Caco-2 (cell line): ENCODE measurements at regions not wholly inside any gene's neighbourhood (a gene's known extent, or its start where the extent isn't known, plus 50 kb on each side); places are given as distances from the start of the nearest gene placed in this dataset.

ENCODE experiments used
- BruUV-seq: library from RNA; stranded (reverse); fragments of 400-500 nt; replicated peaks from 2 replicates; lab custom pipeline; 2021; lab: Mats Ljungman, UMichigan
- CTCF ChIA-PET: fragments of 300-600 bp; sonication (Branson Sonifier 250); formaldehyde crosslinking; loops from one replicate; lab custom pipeline; 2022; ENCODE audit warnings: antibody characterized with exemption; lab: Charles Lee
- POLR2A ChIA-PET: fragments of 300-600 bp; sonication (Branson Sonifier 250); formaldehyde crosslinking; loops from one replicate; lab custom pipeline; 2022; ENCODE audit warnings: antibody characterized with exemption; lab: Charles Lee
- DNase-seq, 2 experiments: peaks; one replicate each; pipeline versions ENCODE4 v3.0.0 to v3.0.0-alpha.2; 2020 to 2022
- H3K27me3 ChIP-seq: replicated peaks from 2 replicates; pipeline ENCODE4 v1.6.0; 2011; ENCODE audit warnings: low read length; ENCODE audit not compliant: control insufficient read depth, insufficient read depth
- H3K36me3 ChIP-seq: 2 replicates; pipeline ENCODE4 v1.5.1; 2011; ENCODE audit warnings: low read length; ENCODE audit not compliant: control insufficient read depth, insufficient read depth
- H3K4me1 ChIP-seq: fragments of 250-450 bp; sonication (Bioruptor Pico); 2 replicates; pipeline ENCODE4 v1.5.1; 2020; ENCODE audit warnings: mild to moderate bottlenecking
- H3K4me3 ChIP-seq: 2 replicates; pipeline ENCODE4 v1.5.1; 2011; ENCODE audit warnings: low read depth, mild to moderate bottlenecking, control low read depth, low read length
- H3K9me3 ChIP-seq: fragments of 250-450 bp; sonication (Bioruptor Pico); 2 replicates; pipeline ENCODE4 v1.5.1; 2020; ENCODE audit warnings: mild to moderate bottlenecking, moderate library complexity
- H3K27ac Mint-ChIP-seq: one replicate; pipeline ENCODE4 v1.8.0; 2022; ENCODE audit warnings: mixed read lengths; ENCODE audit not compliant: unreplicated experiment
- H3K27me3 Mint-ChIP-seq: one replicate; pipeline ENCODE4 v1.8.0; 2022; ENCODE audit warnings: mixed read lengths; ENCODE audit not compliant: insufficient read depth, unreplicated experiment
- H3K36me3 Mint-ChIP-seq: one replicate; pipeline ENCODE4 v1.8.0; 2022; ENCODE audit warnings: mild to moderate bottlenecking, mixed read lengths; ENCODE audit not compliant: insufficient read depth, unreplicated experiment
- H3K4me1 Mint-ChIP-seq: one replicate; pipeline ENCODE4 v1.8.0; 2022; ENCODE audit warnings: low read depth, mixed read lengths; ENCODE audit not compliant: unreplicated experiment
- H3K4me3 Mint-ChIP-seq: one replicate; pipeline ENCODE4 v1.8.0; 2022; ENCODE audit warnings: mild to moderate bottlenecking, moderate library complexity, mixed read lengths; ENCODE audit not compliant: unreplicated experiment
- H3K9me3 Mint-ChIP-seq: one replicate; pipeline ENCODE4 v1.8.0; 2022; ENCODE audit warnings: mixed read lengths; ENCODE audit not compliant: unreplicated experiment
- intact Hi-C: fragments of 100-400 bp; cut with micrococcal nuclease; formaldehyde crosslinking; loops from one replicate; pipeline ENCODE4 v1.10.0; 2022; ENCODE audit not compliant: unreplicated experiment
- TF ChIP-seq, protein P1 (sequence below), 2 experiments: fragments of 200-600 bp in 1 of 2; IDR thresholded peaks; 1 replicate in 1 of 2; 2 replicates in 1 of 2; pipeline versions ENCODE4 v1.5.1 to v1.8.0; 2011 to 2022; ENCODE audit warnings: antibody characterized with exemption in 1 of 2, control low read depth in 1 of 2, inconsistent platforms in 1 of 2, low read depth in 1 of 2, low read length in 1 of 2, mild to moderate bottlenecking in 1 of 2, moderate library complexity in 1 of 2; ENCODE audit not compliant: insufficient read depth in 1 of 2, severe bottlenecking in 1 of 2, unreplicated experiment in 1 of 2

DNA sequence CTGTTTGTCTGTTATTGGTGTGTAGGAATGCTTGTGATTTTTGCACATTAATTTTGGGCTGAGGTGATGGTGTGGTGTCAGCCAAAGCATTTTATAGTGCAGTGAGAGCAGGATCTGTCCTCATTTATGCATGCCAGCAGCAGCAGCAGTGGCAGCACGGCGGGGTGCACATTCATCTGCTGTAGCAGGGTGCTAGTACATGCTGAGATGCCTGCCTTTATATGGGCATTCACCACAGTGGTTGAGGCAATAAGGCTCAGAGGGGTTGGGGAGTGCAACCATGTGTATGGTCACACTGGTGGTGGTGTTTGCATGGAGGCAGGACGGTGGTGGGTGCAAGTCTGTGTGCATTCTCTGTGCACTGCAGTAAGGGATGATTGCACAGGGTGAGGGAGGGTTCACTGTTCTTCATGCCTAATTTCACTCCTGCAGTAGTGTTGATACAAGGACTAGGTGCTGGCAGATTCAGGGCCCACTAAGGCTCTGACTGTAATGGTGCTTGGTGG is 129.3 kb upstream of the SYNCRIP start:
- ChIA-PET POLR2A (no interaction called here), CTCF (no interaction called here)
- BruUV-seq: no TSS peak
- no peaks in the 10 kb centered on the region for H3K27me3 ChIP-seq
- Mint-ChIP-seq H3K9me3 (no peaks in the 10 kb centered on the region), H3K36me3 (no peaks in the 10 kb centered on the region), H3K4me1 (no peaks in the 10 kb centered on the region), H3K4me3 (no peak overlapping the region), H3K27ac (no peak overlapping the region), H3K27me3 (peaks cover 16% of the 10 kb centered on the region)
- intact Hi-C loops: no loop called here
- DNase-seq: no peak
- TF ChIP-seq, protein P1, sequence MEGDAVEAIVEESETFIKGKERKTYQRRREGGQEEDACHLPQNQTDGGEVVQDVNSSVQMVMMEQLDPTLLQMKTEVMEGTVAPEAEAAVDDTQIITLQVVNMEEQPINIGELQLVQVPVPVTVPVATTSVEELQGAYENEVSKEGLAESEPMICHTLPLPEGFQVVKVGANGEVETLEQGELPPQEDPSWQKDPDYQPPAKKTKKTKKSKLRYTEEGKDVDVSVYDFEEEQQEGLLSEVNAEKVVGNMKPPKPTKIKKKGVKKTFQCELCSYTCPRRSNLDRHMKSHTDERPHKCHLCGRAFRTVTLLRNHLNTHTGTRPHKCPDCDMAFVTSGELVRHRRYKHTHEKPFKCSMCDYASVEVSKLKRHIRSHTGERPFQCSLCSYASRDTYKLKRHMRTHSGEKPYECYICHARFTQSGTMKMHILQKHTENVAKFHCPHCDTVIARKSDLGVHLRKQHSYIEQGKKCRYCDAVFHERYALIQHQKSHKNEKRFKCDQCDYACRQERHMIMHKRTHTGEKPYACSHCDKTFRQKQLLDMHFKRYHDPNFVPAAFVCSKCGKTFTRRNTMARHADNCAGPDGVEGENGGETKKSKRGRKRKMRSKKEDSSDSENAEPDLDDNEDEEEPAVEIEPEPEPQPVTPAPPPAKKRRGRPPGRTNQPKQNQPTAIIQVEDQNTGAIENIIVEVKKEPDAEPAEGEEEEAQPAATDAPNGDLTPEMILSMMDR (IDR thresholded peaks at IDR 0.05; ENCODE audit: insufficient read depth in 1 of 2, low read depth in 1 of 2, low read length in 1 of 2, severe bottlenecking in 1 of 2, unreplicated experiment in 1 of 2): no peak
- H3K4me3 ChIP-seq: no peak overlapping the region
- H3K9me3 ChIP-seq: no peaks in the 10 kb centered on the region
- no peaks in the 10 kb centered on the region for H3K4me1 ChIP-seq
- no peaks in the 10 kb centered on the region for H3K36me3 ChIP-seq

DNA sequence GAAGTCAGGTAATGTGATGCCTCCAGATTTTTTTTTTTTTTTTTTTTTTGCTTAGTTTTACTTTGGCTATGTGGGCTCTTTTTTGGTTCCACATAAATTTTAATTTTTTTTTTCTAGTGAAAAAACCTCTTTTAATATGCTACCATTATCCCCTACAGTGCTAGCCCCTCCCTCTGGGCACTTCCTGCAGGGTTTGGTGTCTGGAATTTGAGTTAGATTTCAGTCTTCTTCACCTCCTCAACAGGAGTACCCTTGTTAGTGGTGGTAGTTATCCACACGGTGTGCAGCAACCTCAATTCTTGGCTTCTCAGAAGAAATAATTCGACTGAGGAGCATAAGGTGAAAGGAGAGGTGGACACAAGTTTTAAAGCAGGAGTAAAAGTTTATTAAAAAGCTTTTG is 128.8 kb upstream of the SYNCRIP start:
- Mint-ChIP-seq H3K27ac (no peak overlapping the region), H3K36me3 (no peaks in the 10 kb centered on the region), H3K27me3 (peaks cover 16% of the 10 kb centered on the region), H3K4me3 (no peak overlapping the region), H3K4me1 (no peaks in the 10 kb centered on the region), H3K9me3 (no peaks in the 10 kb centered on the region)
- no peaks in the 10 kb centered on the region for H3K4me1 ChIP-seq
- BruUV-seq: no TSS peak
- H3K9me3 ChIP-seq: no peaks in the 10 kb centered on the region
- H3K36me3 ChIP-seq: no peaks in the 10 kb centered on the region
- DNase-seq: no peak
- TF ChIP-seq, protein P1 (IDR thresholded peaks at IDR 0.05; ENCODE audit: insufficient read depth in 1 of 2, low read depth in 1 of 2, low read length in 1 of 2, severe bottlenecking in 1 of 2, unreplicated experiment in 1 of 2): no peak
- ChIA-PET POLR2A (no interaction called here), CTCF (no interaction called here)
- H3K4me3 ChIP-seq: no peak overlapping the region
- intact Hi-C loops: no loop called here
- H3K27me3 ChIP-seq: no peaks in the 10 kb centered on the region

DNA sequence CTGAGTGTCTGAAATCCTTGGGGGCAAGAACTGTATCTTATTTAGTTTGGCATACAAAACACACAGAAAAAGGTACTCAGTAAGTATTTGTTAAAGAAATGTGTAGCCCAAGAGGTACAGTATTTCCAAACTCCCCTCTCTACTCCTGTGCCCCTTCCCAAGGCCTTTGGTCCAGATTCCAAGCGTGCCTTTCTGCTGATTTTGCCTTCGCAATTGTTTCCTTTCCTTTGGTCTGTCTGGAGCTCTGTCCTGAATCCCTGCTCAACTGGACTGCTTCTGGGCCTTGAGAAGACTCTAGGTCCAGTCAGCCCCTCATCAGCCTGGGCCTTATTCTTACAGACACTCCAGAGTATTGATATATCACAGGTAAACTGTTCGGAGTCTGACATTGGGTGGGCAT is 122.2 kb upstream of the SYNCRIP start:
- ChIA-PET POLR2A (no interaction called here), CTCF (no interaction called here)
- Histone ChIP-seq H3K36me3 (no peaks in the 10 kb centered on the region), H3K4me1 (no peaks in the 10 kb centered on the region), H3K4me3 (no peak overlapping the region), H3K27me3 (no peaks in the 10 kb centered on the region), H3K9me3 (no peaks in the 10 kb centered on the region)
- H3K4me1 Mint-ChIP-seq: no peaks in the 10 kb centered on the region
- H3K4me3 Mint-ChIP-seq: no peak overlapping the region
- DNase-seq: no peak
- intact Hi-C loops: no loop called here
- TF ChIP-seq, protein P1 (IDR thresholded peaks at IDR 0.05; ENCODE audit: insufficient read depth in 1 of 2, low read depth in 1 of 2, low read length in 1 of 2, severe bottlenecking in 1 of 2, unreplicated experiment in 1 of 2): no peak
- no TSS peak for BruUV-seq
- no peaks in the 10 kb centered on the region for H3K36me3 Mint-ChIP-seq
- no peaks in the 10 kb centered on the region for H3K9me3 Mint-ChIP-seq
- no peak overlapping the region for H3K27ac Mint-ChIP-seq
- H3K27me3 Mint-ChIP-seq: peaks cover 10% of the 10 kb centered on the region
